ENCODE measurements at regions not wholly inside any gene's neighbourhood (a gene's known extent, or its start where the extent isn't known, plus 50 kb on each side); places are given as distances from the start of the nearest gene placed in this dataset.

GRCh38 chr21:24208562-24209260 is 1398.6 kb downstream of the MRPL39 start:
- no peak for DNase-seq

- no peak for DNase-seq
Measured at GRCh38 chr21:24205319-24205718, 1402.0 kb downstream of the MRPL39 start.

- DNase-seq, result no peak
Measured at GRCh38 chr21:24204641-24205040, 1402.6 kb downstream of the MRPL39 start.

- DNase-seq, result no peak
Measured at GRCh38 chr21:24200052-24200451, 1407.2 kb downstream of the MRPL39 start.

- DNase-seq, result peak; percentile 63
Measured at GRCh38 chr21:24197923-24198322, 1409.4 kb downstream of the MRPL39 start.

GRCh38 chr21:24197132-24197643 is 1410.1 kb downstream of the MRPL39 start:
- no peak for DNase-seq

GRCh38 chr21:24188506-24188905 is 1418.8 kb downstream of the MRPL39 start:
- DNase-seq, result peak; percentile 8

- peak; percentile 6 for DNase-seq
Measured at GRCh38 chr21:24183077-24183476, 1424.2 kb downstream of the MRPL39 start.

GRCh38 chr21:24179110-24179509 is 1428.2 kb downstream of the MRPL39 start:
- no peak for DNase-seq

- no peak for DNase-seq
Measured at GRCh38 chr21:24175106-24175505, 1432.2 kb downstream of the MRPL39 start.

GRCh38 chr21:24171736-24172135 is 1435.5 kb downstream of the MRPL39 start:
- DNase-seq, result no peak

GRCh38 chr21:24163539-24163938 is 1443.7 kb downstream of the MRPL39 start:
- DNase-seq, result no peak

GRCh38 chr21:24160528-24160927 is 1446.8 kb downstream of the MRPL39 start:
- DNase-seq, result no peak

GRCh38 chr21:24153137-24153536 is 1454.1 kb downstream of the MRPL39 start:
- DNase-seq, result no peak

GRCh38 chr21:24150753-24151152 is 1456.5 kb downstream of the MRPL39 start:
- DNase-seq, result no peak

GRCh38 chr21:24148461-24148860 is 1458.8 kb downstream of the MRPL39 start:
- DNase-seq, result no peak

- DNase-seq, result no peak
Measured at GRCh38 chr21:24147674-24148073, 1459.6 kb downstream of the MRPL39 start.

GRCh38 chr21:24131056-24131455 is 1476.2 kb downstream of the MRPL39 start:
- no peak for DNase-seq

- no peak for DNase-seq
Measured at GRCh38 chr21:24127651-24128050, 1479.6 kb downstream of the MRPL39 start.

GRCh38 chr21:24123785-24124184 is 1483.5 kb downstream of the MRPL39 start:
- peak; percentile 59 for DNase-seq

- DNase-seq, result peak; percentile 77
Measured at GRCh38 chr21:24118738-24119459, 1488.4 kb downstream of the MRPL39 start.

- DNase-seq, result no peak
Measured at GRCh38 chr21:24115141-24115540, 1492.1 kb downstream of the MRPL39 start.

GRCh38 chr21:24112020-24112419 is 1495.3 kb downstream of the MRPL39 start:
- DNase-seq, result peak; percentile 37

- peak; percentile 78 for DNase-seq
Measured at GRCh38 chr21:24110846-24111245, 1496.4 kb downstream of the MRPL39 start.
